UCSD-AML1 (cell line): ENCODE measurements at regions not wholly inside any gene's neighbourhood (a gene's known extent, or its start where the extent isn't known, plus 50 kb on each side); places are given as distances from the start of the nearest gene placed in this dataset.

Experiments
- DNase-seq: peaks from one replicate; lab custom pipeline; 2025; ENCODE audit not compliant: unreplicated experiment; lab: John Stamatoyannopoulos, UW

- DNase-seq: no peak
Observed at GRCh38 chr5:165919196-165919595, 2372.2 kb upstream of the WWC1 start.

DNA sequence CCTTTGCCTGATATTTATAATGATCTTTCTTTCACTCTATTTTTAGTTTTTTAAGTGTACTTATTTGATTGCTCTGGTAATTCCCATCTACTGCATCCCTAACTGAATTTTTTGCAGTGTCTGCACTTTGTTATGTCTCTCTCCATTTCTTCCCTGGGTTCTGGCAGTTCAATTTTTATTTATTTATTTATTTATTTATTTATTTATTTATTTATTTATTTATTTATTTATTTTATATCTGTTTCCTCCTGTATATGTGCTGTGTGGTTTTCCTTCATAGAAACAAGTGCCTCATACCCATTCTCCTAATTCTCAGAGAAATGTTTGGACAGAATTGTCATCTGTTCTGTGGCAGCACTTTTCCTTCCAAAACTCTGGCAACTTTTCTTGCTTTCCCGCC is 2370.8 kb upstream of the WWC1 start:
- no peak for DNase-seq

- DNase-seq: no peak
Observed at GRCh38 chr5:165928971-165929370, 2362.5 kb upstream of the WWC1 start.

DNA sequence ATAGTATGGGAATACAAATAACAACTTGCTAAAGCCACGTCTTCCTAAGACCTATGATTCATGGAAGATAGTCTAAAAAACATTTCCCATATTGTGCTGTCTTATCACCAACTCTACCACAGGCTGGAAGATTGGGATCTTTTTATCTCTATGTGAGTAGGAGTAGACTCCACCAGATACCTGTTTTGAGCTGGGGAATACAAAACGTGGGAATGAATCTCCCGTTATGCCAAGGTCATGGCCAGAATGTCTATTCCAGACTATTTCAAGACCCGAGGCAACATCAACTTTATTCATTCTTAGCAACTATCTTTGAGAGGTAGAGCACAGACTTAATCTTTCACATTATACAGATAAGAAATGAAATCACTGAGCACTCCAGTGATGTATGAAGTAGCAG is 2350.9 kb upstream of the WWC1 start:
- DNase-seq: no peak

GRCh38 chr5:165956854-165957253 is 2334.6 kb upstream of the WWC1 start:
- DNase-seq: no peak

DNA sequence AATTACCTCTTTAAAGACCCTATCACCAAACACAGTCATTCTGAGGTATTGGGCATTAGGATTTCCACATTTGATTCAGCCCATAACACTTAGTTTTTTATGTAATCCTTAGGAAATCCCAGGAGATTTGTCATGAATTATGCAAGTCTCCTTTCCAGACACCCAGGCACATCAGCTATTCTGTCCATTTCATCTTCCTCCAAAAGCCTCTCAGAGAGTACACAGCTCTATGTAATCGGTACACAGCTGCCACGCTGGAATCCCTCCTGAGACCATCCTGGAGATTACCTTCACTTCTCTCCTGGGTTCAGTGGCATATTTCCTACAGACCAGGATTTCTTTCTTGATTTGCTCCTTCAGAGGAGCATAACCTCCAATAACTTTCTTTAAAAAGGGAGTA is 2309.8 kb upstream of the WWC1 start:
- DNase-seq: no peak

DNA sequence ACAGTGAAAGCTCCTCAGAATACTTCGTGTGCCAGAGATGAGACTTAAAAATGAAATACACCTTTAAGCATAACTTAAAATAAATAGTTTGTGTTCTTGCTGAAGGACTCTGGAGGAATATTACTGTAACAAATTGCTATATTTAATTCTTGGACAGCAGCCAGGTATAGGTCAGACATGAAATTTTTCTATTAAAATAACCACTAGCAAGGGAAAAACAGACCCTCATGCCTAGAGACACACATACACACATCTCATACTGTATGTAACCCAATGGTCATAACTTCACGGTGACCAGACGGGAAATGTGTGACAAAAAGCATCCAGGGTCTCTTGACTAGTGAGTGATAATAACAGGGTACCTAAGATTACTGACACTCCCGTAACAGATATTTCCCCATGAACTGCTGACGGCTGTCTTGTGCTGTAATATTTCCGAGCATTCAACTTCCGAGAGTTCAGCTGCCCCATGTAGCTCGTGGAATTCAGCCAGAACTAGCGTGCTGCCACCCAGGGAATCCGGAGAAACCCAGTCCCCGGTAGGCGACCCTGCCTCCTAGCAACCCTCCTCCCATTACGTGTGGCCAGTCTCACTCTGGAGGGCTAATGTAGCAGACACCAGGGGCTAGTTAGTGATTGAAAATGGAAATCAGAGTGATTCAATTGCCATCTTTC is 2295.1 kb upstream of the WWC1 start:
- no peak for DNase-seq

DNA sequence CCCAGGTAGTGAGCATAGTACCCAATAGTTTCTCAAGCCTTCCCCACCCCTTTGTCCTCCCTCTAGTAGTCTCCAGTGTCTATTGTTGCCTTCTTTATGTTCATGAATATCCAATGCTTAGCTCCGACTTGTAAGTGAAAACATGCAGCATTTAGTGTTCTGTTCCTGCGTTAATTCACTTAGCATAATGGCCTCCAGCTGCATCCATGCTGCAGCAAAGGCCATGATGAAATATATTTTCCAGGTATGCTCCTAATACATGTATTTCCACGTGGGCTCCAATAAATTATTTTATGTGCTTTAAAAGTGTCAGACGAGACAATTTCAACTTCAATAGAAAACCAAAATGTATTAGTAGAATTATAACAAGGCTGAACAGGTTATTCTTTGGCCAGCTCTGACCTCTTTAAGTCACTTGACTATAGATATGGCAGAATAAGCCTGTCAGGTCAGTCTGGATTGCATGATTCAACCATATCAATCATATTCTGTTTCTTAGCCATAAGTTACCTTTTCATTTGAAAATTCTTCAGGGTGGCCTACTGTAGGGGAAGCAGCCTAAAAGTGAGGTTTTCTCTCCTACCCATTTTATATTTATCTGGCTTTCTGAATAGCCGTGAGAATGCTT is 2291.6 kb upstream of the WWC1 start:
- DNase-seq: no peak

GRCh38 chr5:166004006-166004405 is 2287.4 kb upstream of the WWC1 start:
- DNase-seq: no peak

- DNase-seq: no peak
Observed at GRCh38 chr5:166013415-166013814, 2278.0 kb upstream of the WWC1 start.

DNA sequence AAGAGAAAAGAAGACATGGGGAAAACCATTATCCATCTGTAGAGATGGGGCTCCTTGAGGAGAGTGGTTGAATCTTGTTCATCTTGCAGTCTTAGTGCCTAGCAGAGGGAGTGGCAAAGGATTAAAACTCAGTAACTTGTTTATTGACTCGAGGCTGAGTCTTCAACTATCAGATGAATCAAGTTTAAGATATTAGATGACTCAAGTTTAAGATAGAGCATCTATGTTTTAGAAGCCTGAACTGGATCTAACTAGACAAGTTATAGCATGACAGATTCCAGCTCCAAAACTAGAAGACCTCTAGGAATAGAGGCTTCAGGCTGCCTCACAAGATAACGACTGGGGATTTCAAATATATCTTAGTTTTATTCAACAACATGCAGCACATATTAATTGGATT is 2277.2 kb upstream of the WWC1 start:
- DNase-seq: no peak

GRCh38 chr5:166018716-166019115 is 2272.7 kb upstream of the WWC1 start:
- DNase-seq: no peak

- DNase-seq: no peak
Observed at GRCh38 chr5:166022065-166022464, 2269.4 kb upstream of the WWC1 start.

DNA sequence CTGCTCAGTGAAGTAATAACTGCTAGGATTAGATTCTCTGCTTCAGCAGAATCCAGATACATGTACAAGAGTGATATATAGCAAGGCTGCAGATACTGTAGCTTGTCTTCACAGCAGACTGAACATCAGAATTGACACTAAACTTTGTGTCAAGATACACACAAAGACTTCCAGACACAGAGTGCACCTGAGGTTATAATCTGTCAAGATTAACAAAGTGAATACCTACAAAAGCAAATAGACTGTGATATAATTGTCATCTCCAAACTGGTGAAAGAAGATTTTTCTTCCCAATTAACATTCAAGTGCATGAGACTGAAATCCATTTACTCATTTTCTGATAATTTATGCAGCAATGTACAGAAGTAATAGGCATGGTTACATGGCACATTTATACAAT is 2266.5 kb upstream of the WWC1 start:
- no peak for DNase-seq

GRCh38 chr5:166027582-166027981 is 2263.9 kb upstream of the WWC1 start:
- DNase-seq: no peak

DNA sequence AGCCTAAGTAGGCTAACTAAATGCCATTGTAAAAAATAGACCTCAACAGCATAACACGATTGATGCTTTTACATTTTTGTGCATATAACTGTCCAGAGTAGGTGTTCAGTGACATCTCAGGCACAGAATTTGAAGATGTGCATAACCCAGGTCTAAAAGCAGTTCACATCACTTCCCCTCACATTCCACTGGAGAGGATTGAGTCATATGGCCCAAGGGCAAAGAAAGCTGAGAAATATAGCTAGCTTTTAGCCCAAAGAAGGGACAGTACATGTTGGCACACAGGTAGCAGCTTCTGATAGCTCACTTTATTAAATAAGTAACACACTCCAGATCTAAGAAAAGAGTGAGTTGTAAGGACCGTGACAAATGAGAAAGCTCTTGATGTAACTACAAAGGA is 2259.5 kb upstream of the WWC1 start:
- no peak for DNase-seq

GRCh38 chr5:166032601-166033000 is 2258.8 kb upstream of the WWC1 start:
- DNase-seq: no peak

DNA sequence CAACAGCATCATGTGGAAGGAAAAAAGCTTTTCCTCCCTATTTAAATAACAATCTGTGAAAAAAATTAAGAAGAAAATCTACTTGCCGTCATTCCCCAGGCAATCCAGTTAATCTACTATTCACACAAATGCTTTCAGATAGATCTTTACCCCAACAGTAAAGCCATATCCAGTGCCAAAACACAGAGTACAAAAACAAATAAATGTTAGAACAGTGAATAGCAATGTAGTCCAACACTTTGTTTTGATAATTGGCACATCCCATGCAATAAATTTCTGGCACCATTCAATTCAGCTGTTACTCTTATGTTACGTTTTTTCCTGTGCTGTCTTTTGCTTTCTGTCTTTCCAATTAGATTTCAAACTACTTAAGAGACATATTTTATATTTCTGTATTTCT is 2245.5 kb upstream of the WWC1 start:
- no peak for DNase-seq

- no peak for DNase-seq
Observed at GRCh38 chr5:166046956-166047355, 2244.5 kb upstream of the WWC1 start.

- no peak for DNase-seq
Observed at GRCh38 chr5:166050531-166050930, 2240.9 kb upstream of the WWC1 start.

DNA sequence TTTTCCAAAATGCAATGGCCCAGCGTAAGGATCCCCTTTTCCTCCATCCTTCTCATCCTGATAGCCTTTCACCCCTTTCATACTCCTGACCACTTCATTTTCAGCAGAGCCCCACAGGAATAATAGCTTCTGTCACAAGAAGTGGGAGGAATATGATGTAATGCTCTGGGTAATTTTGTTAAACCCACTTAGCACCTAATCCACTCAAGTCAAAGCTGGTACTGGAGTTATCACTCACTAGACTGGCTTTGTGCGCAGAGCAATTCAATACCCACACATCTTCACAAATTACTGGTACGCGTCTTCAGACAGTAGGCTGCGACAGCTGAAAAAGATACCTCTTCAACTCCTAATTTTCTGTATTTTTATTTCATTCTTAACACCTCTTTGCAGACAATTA is 2232.8 kb upstream of the WWC1 start:
- no peak for DNase-seq

DNA sequence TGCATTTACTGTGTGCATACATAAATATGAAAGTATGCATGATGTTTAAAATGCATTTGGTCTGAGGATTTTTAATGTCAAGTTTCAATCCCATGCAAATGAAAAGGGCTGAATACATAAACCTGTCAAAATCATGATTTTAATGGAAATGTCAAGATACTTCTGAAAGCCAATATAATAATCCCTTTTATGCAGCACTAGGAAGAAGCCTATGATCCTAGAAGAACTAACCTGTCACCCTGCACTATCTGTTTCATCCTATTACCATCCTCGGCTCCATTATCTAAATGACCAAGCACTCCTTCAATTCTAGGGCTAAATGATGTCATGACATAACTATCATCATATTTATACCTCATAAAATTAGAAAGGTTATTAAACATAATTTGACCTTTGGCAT is 2229.4 kb upstream of the WWC1 start:
- no peak for DNase-seq

- DNase-seq: no peak
Observed at GRCh38 chr5:166062719-166063118, 2228.7 kb upstream of the WWC1 start.
